Bronchial epithelial cell (primary cell): ENCODE measurements at regions not wholly inside any gene's neighbourhood (a gene's known extent, or its start where the extent isn't known, plus 50 kb on each side); places are given as distances from the start of the nearest gene placed in this dataset.

Experiments used
- DNase-seq: peaks from one replicate; pipeline ENCODE4 v3.0.0-alpha.2; 2010; ENCODE audit warnings: low read depth
- FAIRE-seq: peaks from 2 replicates; lab custom pipeline; 2011; peaks lifted over from hg19 to GRCh38; lab: Jason Lieb, UNC
- H3K27me3 ChIP-seq: 2 replicates; pipeline ENCODE4 v1.5.1; 2011; ENCODE audit warnings: low read length; ENCODE audit not compliant: control insufficient read depth, insufficient read depth
- H3K36me3 ChIP-seq: 2 replicates; pipeline ENCODE4 v1.5.1; 2011; ENCODE audit warnings: low read length; ENCODE audit not compliant: control insufficient read depth, insufficient read depth
- H3K4me3 ChIP-seq: 2 replicates; pipeline ENCODE4 v1.5.1; 2011; ENCODE audit warnings: mild to moderate bottlenecking, low read depth, low read length, control low read depth
- CTCF ChIP-seq: IDR thresholded peaks from 2 replicates; pipeline ENCODE4 v1.5.1; 2011; ENCODE audit warnings: mild to moderate bottlenecking, moderate library complexity, low read length, control low read depth, inconsistent platforms; ENCODE audit not compliant: insufficient read depth, severe bottlenecking

DNA sequence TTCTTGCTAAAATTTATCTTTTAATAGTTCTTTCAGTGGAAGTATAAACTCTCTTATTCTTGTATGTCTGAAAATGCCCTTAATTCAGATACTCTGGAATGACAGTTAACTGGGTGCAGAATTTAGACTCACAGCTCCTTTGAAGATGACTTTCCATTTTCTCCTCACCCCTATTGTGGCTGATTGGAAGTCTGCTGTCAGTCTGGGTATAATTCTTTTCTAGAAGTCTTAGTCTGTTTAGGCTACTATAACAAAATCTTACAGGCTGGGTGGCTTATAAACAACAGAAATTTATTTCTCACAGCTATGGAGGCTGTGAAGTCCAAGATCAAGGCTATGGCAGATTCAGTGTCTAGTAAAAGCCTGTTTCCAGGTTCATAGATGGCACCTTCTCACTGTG is 145.2 kb upstream of the GDF10 start:
- no peak for FAIRE-seq
- no peak for DNase-seq
- no peak overlapping the region for H3K4me3 ChIP-seq
- H3K27me3 ChIP-seq, result no peaks in the 10 kb centered on the region
- TF ChIP-seq CTCF, result no peak
- no peaks in the 10 kb centered on the region for H3K36me3 ChIP-seq

- FAIRE-seq (no peak), DNase-seq (no peak)
- Histone ChIP-seq H3K27me3 (no peaks in the 10 kb centered on the region), H3K4me3 (no peak overlapping the region), H3K36me3 (no peaks in the 10 kb centered on the region)
- no peak for TF ChIP-seq CTCF
Measured at GRCh38 chr10:47156873-47157272, 143.1 kb upstream of the GDF10 start.

DNA sequence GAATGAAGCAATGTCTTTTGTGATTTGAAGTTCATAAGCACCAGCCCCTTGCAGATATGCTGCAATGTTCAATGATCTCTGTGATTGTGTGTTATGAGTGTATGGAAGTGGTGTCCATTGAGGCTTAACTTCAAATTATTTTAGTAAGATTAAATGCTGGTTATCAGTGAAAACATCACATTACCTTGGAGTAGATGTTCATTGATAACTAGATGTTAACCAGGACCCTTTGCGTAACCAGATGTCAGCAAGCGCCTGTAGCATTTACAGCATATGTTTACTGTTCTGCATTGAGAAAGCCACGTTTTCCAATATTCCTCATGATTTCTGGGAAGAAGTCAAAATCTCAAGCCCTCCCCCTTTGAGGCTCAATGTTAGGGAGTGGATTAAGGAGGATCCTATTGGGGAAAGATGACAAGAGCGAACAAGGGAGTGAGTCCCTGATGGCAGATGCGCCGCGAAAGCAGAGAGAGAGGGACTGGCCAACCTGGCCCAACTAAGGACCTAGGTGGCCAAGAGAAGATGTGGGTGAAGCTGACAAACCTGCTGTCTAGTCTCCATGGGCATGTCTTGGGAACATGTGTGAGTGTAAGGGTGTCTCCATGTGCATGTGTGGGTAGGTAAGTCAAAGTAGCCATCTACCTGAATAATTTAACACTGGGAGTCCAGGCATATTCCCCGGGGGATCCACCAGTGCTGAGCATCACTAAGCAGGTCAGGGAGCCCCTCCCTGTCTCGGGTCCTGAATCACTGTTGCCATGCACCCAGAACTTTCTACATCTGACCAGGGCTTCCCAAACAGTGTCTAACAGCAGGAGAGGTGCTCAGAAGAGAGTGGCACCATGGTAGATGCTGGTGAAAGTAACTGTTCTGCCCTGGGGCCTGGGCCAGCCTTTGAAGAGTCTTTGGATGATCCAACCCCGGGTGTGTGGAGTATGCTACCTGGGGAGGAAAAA is 141.6 kb upstream of the GDF10 start:
- no peak for TF ChIP-seq CTCF

GRCh38 chr10:47159361-47160260 is 140.4 kb upstream of the GDF10 start:
- no peaks in the 10 kb centered on the region for H3K27me3 ChIP-seq
- no peak for TF ChIP-seq CTCF
- H3K4me3 ChIP-seq, result no peak overlapping the region
- no peak for FAIRE-seq
- no peaks in the 10 kb centered on the region for H3K36me3 ChIP-seq
- DNase-seq, result no peak

More for the DNA sequence above, 141.6 kb upstream of the GDF10 start:
- no peak for DNase-seq
- H3K27me3 ChIP-seq, result no peaks in the 10 kb centered on the region
- H3K36me3 ChIP-seq, result no peaks in the 10 kb centered on the region
- H3K4me3 ChIP-seq, result no peak overlapping the region
- no peak for FAIRE-seq

GRCh38 chr10:47160261-47160908 is 139.6 kb upstream of the GDF10 start:
- no peaks in the 10 kb centered on the region for H3K36me3 ChIP-seq
- no peak for FAIRE-seq
- no peak for TF ChIP-seq CTCF
- no peak for DNase-seq
- H3K27me3 ChIP-seq, result no peaks in the 10 kb centered on the region
- no peak overlapping the region for H3K4me3 ChIP-seq
